ENCODE measurements at regions not wholly inside any gene's neighbourhood (a gene's known extent, or its start where the extent isn't known, plus 50 kb on each side); places are given as distances from the start of the nearest gene placed in this dataset.
"Not testable (repeated sequence)": the region's sequence is repeated elsewhere in the genome, so short reads cannot be mapped to it uniquely, and the experiment has no call there.

- no peaks in the 10 kb centered on the region for H4K20me1 ChIP-seq (ENCODE audit: control insufficient read depth, insufficient read depth, low read depth, low read length)
- H3F3A ChIP-seq (ENCODE audit: control insufficient read depth, insufficient read depth) = no peaks in the 10 kb centered on the region
- no peaks in the 10 kb centered on the region for H3K36me3 ChIP-seq (ENCODE audit: control insufficient read depth, low read length)
- no peak overlapping the region for H3K4me2 ChIP-seq (ENCODE audit: low read length)
- H3K79me2 ChIP-seq (ENCODE audit: control insufficient read depth, low read length) = no peaks in the 10 kb centered on the region
- H3K27me3 ChIP-seq (ENCODE audit: control insufficient read depth, low read length) = no peaks in the 10 kb centered on the region
- TF ChIP-seq EZH2phosphoT487 (IDR thresholded peaks at IDR 0.05; ENCODE audit: borderline replicate concordance, low read length) (no peak), CTCF (IDR thresholded peaks at IDR 0.05; ENCODE audit: low read depth, low read length, poor library complexity, severe bottlenecking) (no peak)
- no peaks in the 10 kb centered on the region for H3K4me1 ChIP-seq (ENCODE audit: control insufficient read depth, low read length)
- H3K9me3 ChIP-seq (ENCODE audit: control insufficient read depth, insufficient read depth, low read length) = peaks cover under 1% of the 10 kb centered on the region; the same call in 1 of the 2 replicates
- H3K9me2 ChIP-seq (replicated peaks; ENCODE audit: control insufficient read depth, low read length) = no peaks in the 10 kb centered on the region
- no peak overlapping the region for H3K4me3 ChIP-seq (ENCODE audit: low read length)
- no peak overlapping the region for H3K27ac ChIP-seq (ENCODE audit: low read depth, low read length)
Measured at GRCh38 chr7:68409851-68410250, 1188.4 kb upstream of the AUTS2 start.

GRCh38 chr7:68410693-68411092, 1187.6 kb upstream of the AUTS2 start:
- H3K4me1 ChIP-seq (ENCODE audit: control insufficient read depth, low read length); H3K4me2 ChIP-seq (ENCODE audit: low read length); H4K20me1 ChIP-seq (ENCODE audit: control insufficient read depth, insufficient read depth, low read depth, low read length); H3F3A ChIP-seq (ENCODE audit: control insufficient read depth, insufficient read depth); H3K4me3 ChIP-seq (ENCODE audit: low read length); H3K9me3 ChIP-seq (ENCODE audit: control insufficient read depth, insufficient read depth, low read length); H3K36me3 ChIP-seq (ENCODE audit: control insufficient read depth, low read length); H3K27me3 ChIP-seq (ENCODE audit: control insufficient read depth, low read length); H3K27ac ChIP-seq (ENCODE audit: low read depth, low read length); H3K79me2 ChIP-seq (ENCODE audit: control insufficient read depth, low read length); H3K9me2 ChIP-seq (replicated peaks; ENCODE audit: control insufficient read depth, low read length): not testable (repeated sequence)

- Histone ChIP-seq H3K27ac (ENCODE audit: low read depth, low read length) (no peak overlapping the region), H3K36me3 (ENCODE audit: control insufficient read depth, low read length) (no peaks in the 10 kb centered on the region), H3K4me2 (ENCODE audit: low read length) (no peak overlapping the region), H3K9me3 (ENCODE audit: control insufficient read depth, insufficient read depth, low read length) (peaks cover 7% of the 10 kb centered on the region; the same call in 1 of the 2 replicates), H3F3A (ENCODE audit: control insufficient read depth, insufficient read depth) (no peaks in the 10 kb centered on the region), H3K4me1 (ENCODE audit: control insufficient read depth, low read length) (no peaks in the 10 kb centered on the region), H3K9me2 (replicated peaks; ENCODE audit: control insufficient read depth, low read length) (no peaks in the 10 kb centered on the region), H4K20me1 (ENCODE audit: control insufficient read depth, insufficient read depth, low read depth, low read length) (no peaks in the 10 kb centered on the region), H3K4me3 (ENCODE audit: low read length) (no peak overlapping the region), H3K79me2 (ENCODE audit: control insufficient read depth, low read length) (no peaks in the 10 kb centered on the region), H3K27me3 (ENCODE audit: control insufficient read depth, low read length) (no peaks in the 10 kb centered on the region)
- TF ChIP-seq EZH2phosphoT487 (IDR thresholded peaks at IDR 0.05; ENCODE audit: borderline replicate concordance, low read length) = no peak
- TF ChIP-seq CTCF (IDR thresholded peaks at IDR 0.05; ENCODE audit: low read depth, low read length, poor library complexity, severe bottlenecking) = no peak
Measured at GRCh38 chr7:68411742-68412141, 1186.5 kb upstream of the AUTS2 start.

- Histone ChIP-seq H3K27me3 (ENCODE audit: control insufficient read depth, low read length) (no peaks in the 10 kb centered on the region), H3K4me2 (ENCODE audit: low read length) (no peak overlapping the region), H4K20me1 (ENCODE audit: control insufficient read depth, insufficient read depth, low read depth, low read length) (no peaks in the 10 kb centered on the region), H3K36me3 (ENCODE audit: control insufficient read depth, low read length) (no peaks in the 10 kb centered on the region), H3K9me2 (replicated peaks; ENCODE audit: control insufficient read depth, low read length) (no peaks in the 10 kb centered on the region), H3K4me3 (ENCODE audit: low read length) (no peak overlapping the region), H3K9me3 (ENCODE audit: control insufficient read depth, insufficient read depth, low read length) (peaks cover 17% of the 10 kb centered on the region; the same call in 1 of the 2 replicates), H3F3A (ENCODE audit: control insufficient read depth, insufficient read depth) (no peaks in the 10 kb centered on the region), H3K27ac (ENCODE audit: low read depth, low read length) (no peak overlapping the region), H3K4me1 (ENCODE audit: control insufficient read depth, low read length) (no peaks in the 10 kb centered on the region), H3K79me2 (ENCODE audit: control insufficient read depth, low read length) (no peaks in the 10 kb centered on the region)
- no peak for TF ChIP-seq CTCF (IDR thresholded peaks at IDR 0.05; ENCODE audit: low read depth, low read length, poor library complexity, severe bottlenecking)
- no peak for TF ChIP-seq EZH2phosphoT487 (IDR thresholded peaks at IDR 0.05; ENCODE audit: borderline replicate concordance, low read length)
Measured at GRCh38 chr7:68414631-68415425, 1183.4 kb upstream of the AUTS2 start.

Measured in DOHH2 (cell line).